HG03342 (cell line): ENCODE measurements at regions not wholly inside any gene's neighbourhood (a gene's known extent, or its start where the extent isn't known, plus 50 kb on each side); places are given as distances from the start of the nearest gene placed in this dataset.

Source experiments
- ATAC-seq: cut with Tn5 transposase; IDR thresholded peaks from one replicate; pipeline ENCODE4 v1.9.1; 2021; ENCODE audit warnings: mild to moderate bottlenecking, moderate library complexity; ENCODE audit not compliant: unreplicated experiment

- ATAC-seq = no peak
These were observed 107.4 kb upstream of the GRIK2 start for GRCh38 chr6:101286146-101286545.

- no peak for ATAC-seq
These were observed 103.2 kb upstream of the GRIK2 start for GRCh38 chr6:101290346-101290745.

GRCh38 chr6:101294051-101294638, 99.4 kb upstream of the GRIK2 start:
- no peak for ATAC-seq

DNA sequence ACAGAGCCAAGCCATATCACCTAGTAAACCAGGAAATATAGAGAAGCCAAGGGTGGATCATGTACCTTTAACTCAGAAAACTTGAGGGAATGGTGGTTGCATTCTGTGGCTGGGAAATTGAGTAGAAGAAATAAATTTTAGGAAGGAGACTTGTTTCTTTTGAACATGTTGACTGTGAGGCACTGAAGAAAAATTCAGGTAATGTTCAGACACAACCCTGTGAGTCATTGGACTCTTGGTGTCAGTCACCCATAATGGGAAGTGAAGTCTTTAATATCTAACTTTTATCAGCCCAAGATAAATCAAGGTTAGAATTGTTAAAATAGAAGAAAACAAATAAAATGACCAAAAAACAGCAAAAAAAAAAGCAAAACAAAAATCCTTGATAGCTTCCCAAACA, 98.8 kb upstream of the GRIK2 start:
- ATAC-seq = no peak

GRCh38 chr6:101296169-101296960, 97.1 kb upstream of the GRIK2 start:
- ATAC-seq = no peak

DNA sequence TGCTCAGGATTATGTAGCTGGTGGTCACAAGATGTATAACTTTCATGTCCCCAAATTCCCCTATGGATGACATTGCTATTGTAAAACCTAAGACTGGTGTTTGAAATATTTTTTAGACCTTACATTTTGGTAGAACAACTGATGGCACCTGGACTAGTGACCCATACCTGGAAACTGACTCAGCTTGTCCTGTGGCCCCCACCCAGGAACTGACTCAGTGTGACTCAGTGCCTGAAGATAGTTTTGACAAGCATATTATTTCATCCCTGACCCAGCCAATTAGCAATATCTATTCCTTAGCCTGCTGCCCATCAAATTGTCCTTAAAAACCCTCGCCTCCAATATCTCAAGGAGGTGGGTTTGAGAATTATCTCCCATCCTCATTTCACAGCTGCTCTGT, 90.9 kb upstream of the GRIK2 start:
- no peak for ATAC-seq

- ATAC-seq = no peak
These were observed 90.0 kb upstream of the GRIK2 start for GRCh38 chr6:101303495-101303894.

DNA sequence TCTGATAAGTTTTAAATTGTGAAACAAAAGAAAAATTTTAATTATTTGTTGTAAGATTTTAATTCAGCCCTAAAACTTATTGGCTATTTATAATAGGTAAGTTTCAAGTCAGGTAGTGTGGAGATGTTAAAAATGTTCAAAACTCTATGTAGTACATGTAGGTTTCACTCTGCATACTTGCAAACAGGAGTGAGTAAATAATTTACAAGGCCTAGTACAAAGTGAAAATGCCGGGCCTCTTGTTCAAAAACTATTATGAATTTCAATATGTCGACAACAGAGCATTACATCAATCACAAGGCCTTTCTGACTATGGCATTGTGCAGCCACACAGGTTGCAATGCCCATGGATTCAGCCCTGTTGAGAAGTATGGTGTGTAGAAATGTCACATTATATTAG, 80.9 kb upstream of the GRIK2 start:
- ATAC-seq = no peak

DNA sequence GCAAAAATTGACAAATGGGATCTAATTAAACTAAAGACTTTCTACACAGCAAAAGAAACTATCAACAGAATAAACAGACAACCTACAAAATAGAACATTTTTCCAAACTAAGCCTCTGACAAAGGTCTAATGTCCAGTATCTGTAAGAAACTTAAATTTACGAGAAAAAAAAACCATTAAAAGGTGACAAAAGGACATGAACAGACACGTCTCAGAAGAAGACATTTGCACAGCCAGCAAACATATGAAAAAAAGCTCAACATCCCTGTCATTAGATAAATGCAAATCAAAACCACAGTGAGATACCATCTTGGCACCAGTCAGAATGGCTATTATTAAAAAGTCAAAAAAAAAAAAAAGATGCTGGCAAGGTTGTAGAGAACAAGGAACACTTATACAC, 70.6 kb upstream of the GRIK2 start:
- no peak for ATAC-seq

DNA sequence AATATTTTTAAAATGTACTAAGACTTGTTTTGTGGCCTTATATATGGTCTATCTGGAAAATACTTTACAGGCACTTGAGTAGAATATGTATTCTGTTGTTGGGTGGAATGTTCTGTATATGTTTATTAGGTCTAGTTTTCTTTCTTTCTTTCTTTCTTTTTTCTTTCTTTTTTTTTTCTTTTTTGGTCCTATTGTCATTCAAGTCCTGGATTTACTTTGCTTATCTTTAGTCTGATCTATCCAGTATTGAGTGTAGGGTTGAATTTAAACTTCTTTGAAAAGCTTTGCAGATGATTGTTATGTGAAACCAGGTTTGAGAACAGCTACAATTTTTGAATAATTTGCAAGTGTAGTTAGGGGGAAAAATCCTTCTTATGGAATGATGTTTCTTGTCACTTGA, 67.1 kb upstream of the GRIK2 start:
- ATAC-seq = no peak

DNA sequence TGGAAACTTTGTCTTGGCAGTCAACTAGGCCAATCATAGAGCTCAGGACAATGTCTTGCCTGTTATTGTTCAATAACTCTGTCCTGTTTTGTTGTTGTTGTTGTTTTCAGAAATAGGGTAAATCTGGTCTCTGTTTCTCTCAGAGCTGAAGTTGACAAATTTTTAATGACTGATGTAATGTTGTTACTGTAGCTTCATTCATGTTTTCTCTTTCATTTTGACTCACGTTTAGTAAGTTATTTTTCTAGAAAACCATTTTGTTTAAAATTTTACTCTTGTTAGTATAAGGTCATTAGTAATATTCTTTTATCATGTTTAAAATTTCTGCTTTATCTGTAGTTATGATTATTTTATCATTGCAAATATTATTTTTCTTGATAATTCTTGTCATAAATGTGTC, 51.6 kb upstream of the GRIK2 start:
- ATAC-seq = no peak
